PFSK-1 (cell line): ENCODE measurements at regions not wholly inside any gene's neighbourhood (a gene's known extent, or its start where the extent isn't known, plus 50 kb on each side); places are given as distances from the start of the nearest gene placed in this dataset.

Source experiments
- POLR2AphosphoS5 ChIP-seq: IDR thresholded peaks from 2 replicates; pipeline ENCODE4 v1.6.1; 2012; ENCODE audit warnings: low read depth, mild to moderate bottlenecking, control low read depth, low read length, moderate library complexity
- REST ChIP-seq, 2 experiments: IDR thresholded peaks; 2 replicates each; pipeline versions ENCODE4 v1.6.1 to v1.8.0; 2011 to 2012; ENCODE audit warnings: low read depth in 2 of 2, low read length in 2 of 2, control low read depth in 1 of 2, inconsistent platforms in 1 of 2, mild to moderate bottlenecking in 1 of 2, moderate library complexity in 1 of 2; ENCODE audit not compliant: insufficient read depth in 1 of 2

GRCh38 chr21:28779914-28780313, 212.8 kb downstream of the LTN1 start:
- TF ChIP-seq REST (IDR thresholded peaks at IDR 0.05; ENCODE audit: insufficient read depth in 1 of 2, low read depth in 2 of 2, low read length in 2 of 2) (no peak), POLR2AphosphoS5 (no peak)
